ENCODE measurements at regions not wholly inside any gene's neighbourhood (a gene's known extent, or its start where the extent isn't known, plus 50 kb on each side); places are given as distances from the start of the nearest gene placed in this dataset.
"Not testable (repeated sequence)": the region's sequence is repeated elsewhere in the genome, so short reads cannot be mapped to it uniquely, and the experiment has no call there.

GRCh38 chr2:20130821-20131645 is 79.6 kb upstream of the LAPTM4A start:
- DNase-seq, result no peak

- DNase-seq, result no peak
Observed at GRCh38 chr2:20130160-20130560, 78.7 kb upstream of the LAPTM4A start.

GRCh38 chr2:20129331-20130159 is 78.1 kb upstream of the LAPTM4A start:
- no peak for DNase-seq

- no peak for DNase-seq
Observed at GRCh38 chr2:20128506-20129330, 77.3 kb upstream of the LAPTM4A start.

GRCh38 chr2:20126469-20126868 is 75.0 kb upstream of the LAPTM4A start:
- DNase-seq, result no peak

- no peak for DNase-seq
Observed at GRCh38 chr2:20126040-20126439, 74.6 kb upstream of the LAPTM4A start.

- DNase-seq, result no peak
Observed at GRCh38 chr2:20125616-20126015, 74.2 kb upstream of the LAPTM4A start.

- no peak for DNase-seq
Observed at GRCh38 chr2:20125164-20125563, 73.7 kb upstream of the LAPTM4A start.

GRCh38 chr2:20123871-20124594 is 72.6 kb upstream of the LAPTM4A start:
- DNase-seq, result no peak

GRCh38 chr2:20122864-20123263 is 71.4 kb upstream of the LAPTM4A start:
- DNase-seq, result no peak

- no peak for DNase-seq
Observed at GRCh38 chr2:20120569-20121416, 69.4 kb upstream of the LAPTM4A start.

GRCh38 chr2:20118051-20118450 is 66.6 kb upstream of the LAPTM4A start:
- DNase-seq, result no peak

GRCh38 chr2:20115902-20116301 is 64.5 kb upstream of the LAPTM4A start:
- DNase-seq, result no peak

GRCh38 chr2:20115374-20115773 is 63.9 kb upstream of the LAPTM4A start:
- no peak for DNase-seq

- no peak for DNase-seq
Observed at GRCh38 chr2:20113986-20114938, 62.8 kb upstream of the LAPTM4A start.

GRCh38 chr2:20113004-20113796 is 61.8 kb upstream of the LAPTM4A start:
- no peak for DNase-seq

GRCh38 chr2:20112361-20112760 is 60.9 kb upstream of the LAPTM4A start:
- DNase-seq, result not testable (repeated sequence)

GRCh38 chr2:20111311-20112131 is 60.1 kb upstream of the LAPTM4A start:
- no peak for DNase-seq

GRCh38 chr2:20110876-20111275 is 59.4 kb upstream of the LAPTM4A start:
- DNase-seq, result no peak

Data from CD4-positive, alpha-beta T cell treated with Interleukin-17A for 1 hour (primary cell).